DOHH2 (cell line): ENCODE measurements at regions not wholly inside any gene's neighbourhood (a gene's known extent, or its start where the extent isn't known, plus 50 kb on each side); places are given as distances from the start of the nearest gene placed in this dataset.
"Not testable (repeated sequence)": the region's sequence is repeated elsewhere in the genome, so short reads cannot be mapped to it uniquely, and the experiment has no call there.

Experiments
- H3F3A ChIP-seq: fragments of 200-600 bp; sonication (generic), shearing (Covaris generic); 2 replicates; pipeline ENCODE4 v1.6.0; 2016; ENCODE audit warnings: antibody characterized with exemption, mild to moderate bottlenecking; ENCODE audit not compliant: control insufficient read depth, insufficient read depth
- H3K27ac ChIP-seq: fragments of 200-600 bp; sonication (generic); 2 replicates; pipeline ENCODE4 v1.5.1; 2014; ENCODE audit warnings: low read depth, mild to moderate bottlenecking, low read length, moderate library complexity
- H3K27me3 ChIP-seq: fragments of 200-600 bp; sonication (generic); 2 replicates; pipeline ENCODE4 v1.6.1; 2014; ENCODE audit warnings: mild to moderate bottlenecking, low read length, mixed read lengths; ENCODE audit not compliant: control insufficient read depth
- H3K36me3 ChIP-seq: fragments of 200-600 bp; sonication (generic); 2 replicates; pipeline ENCODE4 v1.6.1; 2014; ENCODE audit warnings: mild to moderate bottlenecking, low read length, moderate library complexity, mixed read lengths; ENCODE audit not compliant: control insufficient read depth
- H3K4me1 ChIP-seq: fragments of 200-600 bp; sonication (generic); 2 replicates; pipeline ENCODE4 v1.6.1; 2014; ENCODE audit warnings: mild to moderate bottlenecking, low read length, mixed read lengths; ENCODE audit not compliant: control insufficient read depth
- H3K4me2 ChIP-seq: fragments of 200-600 bp; sonication (generic); 2 replicates; pipeline ENCODE4 v1.6.0; 2014; ENCODE audit warnings: mild to moderate bottlenecking, low read length, moderate library complexity
- H3K4me3 ChIP-seq: fragments of 200-600 bp; sonication (generic); 2 replicates; pipeline ENCODE4 v1.5.1; 2014; ENCODE audit warnings: mild to moderate bottlenecking, low read length, mixed read lengths
- H3K79me2 ChIP-seq: fragments of 200-600 bp; sonication (generic); 2 replicates; pipeline ENCODE4 v1.6.1; 2014; ENCODE audit warnings: mild to moderate bottlenecking, low read length, mixed read lengths; ENCODE audit not compliant: control insufficient read depth
- H3K9me2 ChIP-seq: fragments of 200-600 bp; sonication (generic); replicated peaks from 2 replicates; pipeline ENCODE4 v1.6.1; 2014; ENCODE audit warnings: mild to moderate bottlenecking, low read length, mixed read lengths; ENCODE audit not compliant: control insufficient read depth
- H3K9me3 ChIP-seq: fragments of 200-600 bp; sonication (generic); 2 replicates; pipeline ENCODE4 v1.6.1; 2014; ENCODE audit warnings: antibody characterized with exemption, low read length, mixed read lengths; ENCODE audit not compliant: control insufficient read depth, insufficient read depth
- H4K20me1 ChIP-seq: fragments of 200-600 bp; sonication (generic); 2 replicates; pipeline ENCODE4 v1.6.0; 2014; ENCODE audit warnings: low read depth, mild to moderate bottlenecking, antibody characterized with exemption, low read length, moderate library complexity; ENCODE audit not compliant: control insufficient read depth, insufficient read depth
- EZH2phosphoT487 ChIP-seq: fragments of 200-600 bp; sonication (generic); IDR thresholded peaks from 2 replicates; pipeline ENCODE4 v1.6.1; 2017; ENCODE audit warnings: borderline replicate concordance, mild to moderate bottlenecking, antibody characterized with exemption, low read length, moderate library complexity, mixed read lengths
- TF ChIP-seq, protein P1 (sequence below): fragments of 200-600 bp; sonication (generic); IDR thresholded peaks from one replicate; pipeline ENCODE4 v1.5.1; 2014; ENCODE audit warnings: antibody characterized with exemption, mild to moderate bottlenecking, low read depth, low read length; ENCODE audit not compliant: poor library complexity, severe bottlenecking

DNA sequence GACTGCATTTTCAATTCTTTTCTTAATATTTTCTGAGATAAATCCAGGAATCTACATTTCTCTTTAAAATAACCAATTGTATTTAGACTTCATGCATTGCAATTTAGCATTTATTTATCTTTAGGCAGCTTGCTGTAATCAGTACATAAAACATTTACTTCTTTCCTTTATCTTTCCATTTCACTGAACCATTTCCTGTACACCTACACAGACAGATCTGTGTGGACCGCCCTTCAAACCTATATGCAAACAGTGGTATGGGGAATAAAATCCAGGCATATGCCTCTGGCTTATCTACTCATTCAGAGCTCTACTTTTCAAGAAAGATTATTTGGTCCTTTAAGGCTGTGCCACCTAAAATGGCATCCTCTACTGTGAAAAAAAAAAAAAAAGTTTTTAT, 640.0 kb downstream of the MAT2B start:
- H3K4me2 ChIP-seq: no peak overlapping the region
- TF ChIP-seq, protein P1, sequence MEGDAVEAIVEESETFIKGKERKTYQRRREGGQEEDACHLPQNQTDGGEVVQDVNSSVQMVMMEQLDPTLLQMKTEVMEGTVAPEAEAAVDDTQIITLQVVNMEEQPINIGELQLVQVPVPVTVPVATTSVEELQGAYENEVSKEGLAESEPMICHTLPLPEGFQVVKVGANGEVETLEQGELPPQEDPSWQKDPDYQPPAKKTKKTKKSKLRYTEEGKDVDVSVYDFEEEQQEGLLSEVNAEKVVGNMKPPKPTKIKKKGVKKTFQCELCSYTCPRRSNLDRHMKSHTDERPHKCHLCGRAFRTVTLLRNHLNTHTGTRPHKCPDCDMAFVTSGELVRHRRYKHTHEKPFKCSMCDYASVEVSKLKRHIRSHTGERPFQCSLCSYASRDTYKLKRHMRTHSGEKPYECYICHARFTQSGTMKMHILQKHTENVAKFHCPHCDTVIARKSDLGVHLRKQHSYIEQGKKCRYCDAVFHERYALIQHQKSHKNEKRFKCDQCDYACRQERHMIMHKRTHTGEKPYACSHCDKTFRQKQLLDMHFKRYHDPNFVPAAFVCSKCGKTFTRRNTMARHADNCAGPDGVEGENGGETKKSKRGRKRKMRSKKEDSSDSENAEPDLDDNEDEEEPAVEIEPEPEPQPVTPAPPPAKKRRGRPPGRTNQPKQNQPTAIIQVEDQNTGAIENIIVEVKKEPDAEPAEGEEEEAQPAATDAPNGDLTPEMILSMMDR: no peak
- no peak for TF ChIP-seq EZH2phosphoT487

DNA sequence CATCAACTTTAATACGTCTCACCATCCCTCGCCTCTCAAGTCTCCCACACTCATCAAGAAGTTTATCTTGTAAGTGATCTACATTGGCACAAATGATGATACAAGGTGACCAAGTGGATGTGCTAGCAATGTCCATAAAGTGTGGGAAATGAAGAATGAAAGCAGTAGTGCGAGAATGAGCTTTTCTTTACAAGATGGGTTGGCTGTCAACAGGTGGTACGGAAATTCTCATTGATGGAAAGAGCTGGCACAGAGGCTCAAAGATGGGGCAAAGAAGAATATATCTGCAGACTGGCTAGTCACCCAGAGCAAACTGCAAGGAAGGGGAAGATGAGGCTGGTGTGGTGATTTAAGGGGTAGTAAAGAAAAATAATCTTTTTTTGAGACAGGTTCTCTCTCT, 640.8 kb downstream of the MAT2B start:
- Histone ChIP-seq H3K27me3 (no peaks in the 10 kb centered on the region), H3K4me2 (no peak overlapping the region), H3K27ac (no peak overlapping the region), H3K9me3 (no peaks in the 10 kb centered on the region), H4K20me1 (no peaks in the 10 kb centered on the region), H3K9me2 (no peaks in the 10 kb centered on the region), H3K79me2 (no peaks in the 10 kb centered on the region), H3F3A (no peaks in the 10 kb centered on the region), H3K36me3 (no peaks in the 10 kb centered on the region), H3K4me3 (no peak overlapping the region), H3K4me1 (no peaks in the 10 kb centered on the region)
- TF ChIP-seq EZH2phosphoT487: no peak
- TF ChIP-seq, protein P1: no peak

More for the DNA sequence above, 640.0 kb downstream of the MAT2B start:
- Histone ChIP-seq H3K79me2 (no peaks in the 10 kb centered on the region), H3K27me3 (no peaks in the 10 kb centered on the region), H3K27ac (no peak overlapping the region), H3K4me1 (no peaks in the 10 kb centered on the region), H4K20me1 (no peaks in the 10 kb centered on the region), H3K36me3 (no peaks in the 10 kb centered on the region), H3F3A (no peaks in the 10 kb centered on the region), H3K9me2 (no peaks in the 10 kb centered on the region), H3K4me3 (no peak overlapping the region), H3K9me3 (no peaks in the 10 kb centered on the region)

DNA sequence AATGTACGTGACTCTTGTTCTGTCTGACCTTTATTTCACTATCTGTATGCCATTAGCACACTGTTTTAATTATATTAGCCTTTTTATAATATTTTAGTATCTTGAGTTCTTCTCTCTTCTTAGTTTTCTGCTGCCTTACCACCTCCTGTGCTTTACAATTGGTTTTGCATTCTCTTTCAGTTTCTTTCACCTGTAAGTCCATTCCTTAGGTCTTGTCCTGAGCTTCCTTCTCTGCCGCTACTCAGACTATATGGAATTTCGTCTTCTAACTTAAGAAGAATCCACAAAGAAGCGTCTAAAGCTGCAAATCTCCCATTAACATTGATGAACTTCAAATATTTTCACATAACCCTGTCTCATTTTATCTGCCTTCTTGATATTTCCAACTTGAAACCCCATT, 642.9 kb downstream of the MAT2B start:
- TF ChIP-seq, protein P1: no peak
- no peak for TF ChIP-seq EZH2phosphoT487
- no peaks in the 10 kb centered on the region for H3K9me3 ChIP-seq
- H4K20me1 ChIP-seq: no peaks in the 10 kb centered on the region
- H3K9me2 ChIP-seq: no peaks in the 10 kb centered on the region
- H3K27me3 ChIP-seq: no peaks in the 10 kb centered on the region
- H3K4me1 ChIP-seq: no peaks in the 10 kb centered on the region
- no peak overlapping the region for H3K27ac ChIP-seq
- H3K4me2 ChIP-seq: no peak overlapping the region
- H3K79me2 ChIP-seq: no peaks in the 10 kb centered on the region
- H3F3A ChIP-seq: no peaks in the 10 kb centered on the region
- H3K36me3 ChIP-seq: no peaks in the 10 kb centered on the region
- H3K4me3 ChIP-seq: no peak overlapping the region

DNA sequence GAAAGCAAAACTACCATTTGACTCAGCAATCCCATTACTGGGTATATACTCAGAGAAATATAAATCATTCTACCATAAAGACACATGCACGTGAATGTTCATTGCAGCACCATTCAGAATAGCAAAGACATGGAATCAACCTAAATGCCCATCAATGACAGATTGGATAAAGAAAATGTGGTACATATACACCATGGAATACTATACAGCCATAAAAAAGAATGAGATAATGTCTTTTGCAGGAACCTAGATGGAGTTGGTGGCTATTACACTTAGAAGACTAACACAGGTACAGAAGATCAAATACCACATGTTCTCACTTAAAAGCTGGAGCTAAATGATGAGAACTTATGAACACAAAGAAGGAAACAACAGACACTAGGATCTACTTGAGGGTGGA, 647.1 kb downstream of the MAT2B start:
- not testable (repeated sequence) for H3K79me2 ChIP-seq, H4K20me1 ChIP-seq, H3K4me3 ChIP-seq, H3K4me2 ChIP-seq, H3K9me3 ChIP-seq, H3K27ac ChIP-seq, H3K36me3 ChIP-seq, H3K27me3 ChIP-seq, H3F3A ChIP-seq, H3K4me1 ChIP-seq, H3K9me2 ChIP-seq
